H1 (cell line): ENCODE measurements at regions not wholly inside any gene's neighbourhood (a gene's known extent, or its start where the extent isn't known, plus 50 kb on each side); places are given as distances from the start of the nearest gene placed in this dataset.

Experiments used
- CTCF ChIA-PET: fragments of 300-600 bp; sonication (Branson Sonifier 250); formaldehyde crosslinking; loops from one replicate; lab custom pipeline; 2021; ENCODE audit not compliant: partially characterized antibody; lab: Charles Lee
- POLR2A ChIA-PET: fragments of 300-600 bp; sonication (Branson Sonifier 250); formaldehyde crosslinking; loops from one replicate; lab custom pipeline; 2021; ENCODE audit warnings: inconsistent platforms; ENCODE audit not compliant: partially characterized antibody; lab: Charles Lee
- DNase-seq, 2 experiments: peaks; one replicate each; pipeline versions ENCODE4 v3.0.0 to v3.0.0-alpha.2; 2010 to 2022; ENCODE audit warnings: low spot score in 2 of 2, low read depth in 1 of 2, mixed read lengths in 1 of 2
- FAIRE-seq: peaks from 2 replicates; lab custom pipeline; 2011; peaks lifted over from hg19 to GRCh38; lab: Jason Lieb, UNC
- H2AFZ ChIP-seq: 2 replicates; pipeline ENCODE4 v1.8.1; 2012; ENCODE audit warnings: low read length, inconsistent platforms
- H2AK5ac ChIP-seq: 2 replicates; pipeline ENCODE4 v1.6.1; 2013; ENCODE audit warnings: low read depth, low read length
- H2BK120ac ChIP-seq: replicated peaks from 2 replicates; pipeline ENCODE3; 2013; ENCODE audit warnings: low read depth, low read length, inconsistent platforms
- H2BK12ac ChIP-seq: 2 replicates; pipeline ENCODE4 v1.6.1; 2013; ENCODE audit warnings: low read depth, low read length
- H2BK15ac ChIP-seq: 2 replicates; pipeline ENCODE4 v1.6.1; 2013; ENCODE audit warnings: low read length
- H2BK20ac ChIP-seq: 2 replicates; pipeline ENCODE4 v1.6.1; 2013; ENCODE audit warnings: low read length
- H2BK5ac ChIP-seq: 2 replicates; pipeline ENCODE4 v1.6.1; 2013; ENCODE audit warnings: low read depth, low read length
- H3K14ac ChIP-seq: 2 replicates; pipeline ENCODE4 v1.6.1; 2013; ENCODE audit warnings: inconsistent platforms; ENCODE audit not compliant: insufficient read length
- H3K18ac ChIP-seq: 2 replicates; pipeline ENCODE4 v1.6.1; 2013; ENCODE audit warnings: low read length; ENCODE audit errors: extremely low read depth
- H3K23ac ChIP-seq: 2 replicates; pipeline ENCODE4 v1.6.1; 2013; ENCODE audit warnings: inconsistent platforms; ENCODE audit not compliant: insufficient read length
- H3K23me2 ChIP-seq: 2 replicates; pipeline ENCODE4 v1.6.1; 2013; ENCODE audit warnings: low read depth, low read length
- H3K27ac ChIP-seq: 2 replicates; pipeline ENCODE4 v1.6.1; 2011; ENCODE audit warnings: low read depth, low read length, inconsistent platforms
- H3K27me3 ChIP-seq, 4 experiments: replicated peaks in 1 of 4; 1 replicate in 1 of 4; 2 replicates in 3 of 4; pipeline versions ENCODE4 v1.6.1 to v1.8.1; 2011 to 2013; ENCODE audit warnings: low read length in 3 of 4, mild to moderate bottlenecking in 3 of 4, inconsistent platforms in 2 of 4, mixed read lengths in 2 of 4, moderate library complexity in 1 of 4; ENCODE audit not compliant: control insufficient read depth in 3 of 4, insufficient read depth in 3 of 4; ENCODE audit errors: extremely low read depth in 1 of 4
- H3K36me3 ChIP-seq, 4 experiments: 2 replicates each; pipeline versions ENCODE4 v1.6.1 to v1.8.1; 2011 to 2013; ENCODE audit warnings: mild to moderate bottlenecking in 4 of 4, low read length in 3 of 4, moderate library complexity in 2 of 4, control low read depth in 1 of 4, inconsistent platforms in 1 of 4; ENCODE audit not compliant: insufficient read depth in 4 of 4, control insufficient read depth in 2 of 4
- H3K4ac ChIP-seq: replicated peaks from 2 replicates; pipeline ENCODE3; 2013; ENCODE audit warnings: low read length, low read depth, mixed read lengths, inconsistent platforms; ENCODE audit not compliant: insufficient read length
- H3K4me1 ChIP-seq, 4 experiments: replicated peaks in 1 of 4; 1 replicate in 1 of 4; 2 replicates in 3 of 4; pipeline versions ENCODE4 v1.6.1 to v1.8.1; 2011 to 2013; ENCODE audit warnings: low read length in 3 of 4, inconsistent platforms in 2 of 4, mixed read lengths in 1 of 4; ENCODE audit not compliant: insufficient read depth in 4 of 4, control insufficient read depth in 3 of 4
- H3K4me2 ChIP-seq, 2 experiments: 2 replicates each; pipeline versions ENCODE4 v1.6.1 to v1.8.1; 2011 to 2013; ENCODE audit warnings: low read depth in 2 of 2, low read length in 2 of 2, control low read depth in 1 of 2, inconsistent platforms in 1 of 2, mild to moderate bottlenecking in 1 of 2; ENCODE audit not compliant: insufficient read depth in 1 of 2
- H3K4me3 ChIP-seq, 4 experiments: fragments of 200-600, 300-600 bp in 1 of 4; sonication (generic), shearing (Covaris generic), sonication (Bioruptor Twin) in 1 of 4; 2 replicates each; pipeline versions ENCODE4 v1.5.1 to v1.8.1; 2011 to 2016; ENCODE audit warnings: low read length in 4 of 4, low read depth in 3 of 4, control low read depth in 2 of 4, inconsistent platforms in 2 of 4, mild to moderate bottlenecking in 2 of 4, mixed read lengths in 1 of 4, moderate library complexity in 1 of 4; ENCODE audit not compliant: insufficient read depth in 2 of 4; ENCODE audit errors: extremely low read depth in 1 of 4
- H3K56ac ChIP-seq: replicated peaks from 2 replicates; pipeline ENCODE3; 2013; ENCODE audit warnings: low read depth, mild to moderate bottlenecking, mixed read lengths, low read length, inconsistent platforms; ENCODE audit not compliant: insufficient read length
- H3K79me1 ChIP-seq: 2 replicates; pipeline ENCODE4 v1.6.1; 2013; ENCODE audit warnings: low read depth, low read length, control low read depth
- H3K79me2 ChIP-seq, 2 experiments: 2 replicates each; pipeline versions ENCODE4 v1.6.1 to v1.8.1; 2012 to 2013; ENCODE audit warnings: low read length in 2 of 2, mild to moderate bottlenecking in 2 of 2, inconsistent platforms in 1 of 2; ENCODE audit not compliant: insufficient read depth in 2 of 2, control insufficient read depth in 1 of 2
- H3K9ac ChIP-seq, 4 experiments: replicated peaks in 1 of 4; 1 replicate in 1 of 4; 2 replicates in 3 of 4; pipeline versions ENCODE4 v1.6.1 to v1.8.1; 2011 to 2013; ENCODE audit warnings: low read depth in 3 of 4, low read length in 3 of 4, control low read depth in 2 of 4, mild to moderate bottlenecking in 2 of 4, moderate library complexity in 2 of 4, inconsistent platforms in 1 of 4; ENCODE audit errors: extremely low read depth in 1 of 4
- H3K9me3 ChIP-seq, 2 experiments: 2 replicates each; pipeline versions ENCODE4 v1.6.1 to v1.8.1; 2012 to 2013; ENCODE audit warnings: mild to moderate bottlenecking in 2 of 2, moderate library complexity in 2 of 2, control low read depth in 1 of 2, inconsistent platforms in 1 of 2, low read depth in 1 of 2, low read length in 1 of 2, mixed read lengths in 1 of 2; ENCODE audit not compliant: insufficient read depth in 2 of 2
- H4K20me1 ChIP-seq, 2 experiments: replicated peaks in 1 of 2; 2 replicates each; pipeline versions ENCODE3 to v1.8.1; 2011 to 2013; ENCODE audit warnings: inconsistent platforms in 2 of 2, low read length in 2 of 2, mild to moderate bottlenecking in 1 of 2; ENCODE audit not compliant: insufficient read depth in 2 of 2, control insufficient read depth in 1 of 2
- H4K5ac ChIP-seq: 2 replicates; pipeline ENCODE4 v1.6.1; 2013; ENCODE audit warnings: low read length, low read depth, mixed read lengths, inconsistent platforms; ENCODE audit not compliant: insufficient read length
- H4K8ac ChIP-seq: 2 replicates; pipeline ENCODE4 v1.8.0; 2013; ENCODE audit warnings: mild to moderate bottlenecking, moderate library complexity, low read length, inconsistent platforms; ENCODE audit not compliant: insufficient read depth; ENCODE audit errors: extremely low read depth
- H4K91ac ChIP-seq: replicated peaks from 2 replicates; pipeline ENCODE3; 2013; ENCODE audit warnings: low read length, mixed read lengths, inconsistent platforms; ENCODE audit not compliant: insufficient read length
- CHD1 ChIP-seq: IDR thresholded peaks from 2 replicates; pipeline ENCODE4 v1.6.1; 2012; ENCODE audit warnings: low read depth, low read length, improper control_type of control experiment
- CREB1 ChIP-seq: IDR thresholded peaks from 2 replicates; pipeline ENCODE4 v1.6.1; 2012; ENCODE audit warnings: inconsistent platforms
- CTBP2 ChIP-seq: IDR thresholded peaks from 2 replicates; pipeline ENCODE4 v1.7.0; 2011; ENCODE audit warnings: borderline replicate concordance, mild to moderate bottlenecking, moderate library complexity, mixed read lengths, low read length; ENCODE audit not compliant: insufficient read depth, insufficient read length
- CTCF ChIP-seq, 3 experiments: IDR thresholded peaks; 1 replicate in 2 of 3; 2 replicates in 1 of 3; pipeline versions ENCODE4 v1.5.1 to v1.6.1; 2011; ENCODE audit warnings: low read length in 3 of 3, mild to moderate bottlenecking in 3 of 3, inconsistent platforms in 2 of 3, low read depth in 1 of 3, moderate library complexity in 1 of 3; ENCODE audit not compliant: insufficient read depth in 1 of 3; ENCODE audit errors: control extremely low read depth in 1 of 3
- EGR1 ChIP-seq: IDR thresholded peaks from 2 replicates; pipeline ENCODE4 v1.6.1; 2011; ENCODE audit warnings: low read depth, low read length, borderline replicate concordance
- RAD21 ChIP-seq, 2 experiments: IDR thresholded peaks in 1 of 2; conservative IDR thresholded peaks in 1 of 2; 2 replicates each; pipeline ENCODE4 v1.6.1; 2011; ENCODE audit warnings: low read depth in 2 of 2, low read length in 2 of 2, improper control_type of control experiment in 1 of 2, inconsistent platforms in 1 of 2, mild to moderate bottlenecking in 1 of 2, moderate library complexity in 1 of 2
- RBBP5 ChIP-seq: IDR thresholded peaks from 2 replicates; pipeline ENCODE4 v1.7.1; 2012; ENCODE audit warnings: low read depth, mild to moderate bottlenecking, inconsistent platforms, low read length, moderate library complexity, borderline replicate concordance
- RFX5 ChIP-seq: IDR thresholded peaks from 2 replicates; pipeline ENCODE4 v1.6.1; 2011; ENCODE audit warnings: low read depth, low read length, improper control_type of control experiment, borderline replicate concordance
- SIN3A ChIP-seq, 2 experiments: IDR thresholded peaks in 1 of 2; conservative IDR thresholded peaks in 1 of 2; 2 replicates each; pipeline ENCODE4 v1.6.1; 2011 to 2012; ENCODE audit warnings: low read length in 2 of 2, improper control_type of control experiment in 1 of 2, low read depth in 1 of 2, mild to moderate bottlenecking in 1 of 2
- SP1 ChIP-seq: IDR thresholded peaks from 2 replicates; pipeline ENCODE4 v1.6.1; 2011; ENCODE audit warnings: low read depth, low read length
- SP4 ChIP-seq: IDR thresholded peaks from 2 replicates; pipeline ENCODE4 v1.6.1; 2012; ENCODE audit warnings: low read length, inconsistent platforms
- TBP ChIP-seq: IDR thresholded peaks from 2 replicates; pipeline ENCODE4 v1.6.1; 2011; ENCODE audit warnings: low read depth, low read length, improper control_type of control experiment
- WGBS, 2 experiments: shearing (Covaris generic) in 1 of 2; methylation state at CpG; one replicate each; pipeline versions ENCODE4 v1.1.6 to v1.1.7; 2013 to 2015; ENCODE audit warnings: low lambda C conversion rate in 2 of 2, mixed read lengths in 2 of 2, inconsistent platforms in 1 of 2, low coverage in 1 of 2, missing lambda C conversion rate in 1 of 2; ENCODE audit not compliant: insufficient replicate concordance in 2 of 2, insufficient coverage in 1 of 2, insufficient read length in 1 of 2; ENCODE audit errors: extremely low coverage in 1 of 2, missing lambda C conversion rate in 1 of 2; 5-methylcytosine and 5-hydroxymethylcytosine counted together

GRCh38 chr5:68444833-68445232 is 229.3 kb downstream of the PIK3R1 start:
- FAIRE-seq (no peak), DNase-seq (no peak)
- H3K23ac ChIP-seq = no peak overlapping the region
- no peaks in the 10 kb centered on the region for H3K79me2 ChIP-seq
- H3K27ac ChIP-seq = no peak overlapping the region
- no peak overlapping the region for H3K9ac ChIP-seq
- no peak overlapping the region for H2BK120ac ChIP-seq
- no peak overlapping the region for H3K4me3 ChIP-seq
- H3K27me3 ChIP-seq = no peaks in the 10 kb centered on the region
- no peaks in the 10 kb centered on the region for H4K20me1 ChIP-seq
- no peak overlapping the region for H4K8ac ChIP-seq
- POLR2A ChIA-PET = no interaction called here
- no peaks in the 10 kb centered on the region for H3K36me3 ChIP-seq
- H2AFZ ChIP-seq = no peak overlapping the region
- no peak overlapping the region for H2AK5ac ChIP-seq
- peaks cover 0 to 3% (median 0%) of the 10 kb centered on the region in 4 experiments; a peak in 1 of 7 replicates for H3K4me1 ChIP-seq
- no peak overlapping the region for H2BK5ac ChIP-seq
- CTCF ChIA-PET = interaction anchor here (1.3 kb wide), 1 partner anchor 17 kb away, joined by 4 read pairs; no protein-coding TSS in a partner anchor
- no peak overlapping the region for H3K18ac ChIP-seq
- H3K4ac ChIP-seq = no peak overlapping the region
- H3K23me2 ChIP-seq = no peaks in the 10 kb centered on the region
- H3K79me1 ChIP-seq = no peaks in the 10 kb centered on the region
- no peak overlapping the region for H2BK15ac ChIP-seq
- no peak overlapping the region for H2BK20ac ChIP-seq
- H2BK12ac ChIP-seq = no peak overlapping the region
- WGBS, 2 experiments = 87% methylated on average over 5 of the region's 5 CpGs; no CpG with 5 or more reads in 1 of the 2 experiments
- H4K5ac ChIP-seq = no peak overlapping the region
- H3K14ac ChIP-seq = no peak overlapping the region
- H4K91ac ChIP-seq = no peak overlapping the region
- no peak overlapping the region for H3K4me2 ChIP-seq
- no peaks in the 10 kb centered on the region for H3K9me3 ChIP-seq
- no peak overlapping the region for H3K56ac ChIP-seq
- no peak for TF ChIP-seq RAD21 (IDR thresholded peaks at IDR 0.05 in 1 of 2, conservative IDR thresholded peaks at IDR 0.05 in 1 of 2; ENCODE audit: low read depth in 2 of 2, low read length in 2 of 2)
- TF ChIP-seq CTBP2 = no peak
- TF ChIP-seq CHD1 = no peak
- TF ChIP-seq CTCF (IDR thresholded peaks at IDR 0.05; ENCODE audit: control extremely low read depth in 1 of 3, insufficient read depth in 1 of 3, low read depth in 1 of 3, low read length in 3 of 3) = no peak
- TF ChIP-seq SP4 = no peak
- TF ChIP-seq RBBP5 = no peak
- no peak for TF ChIP-seq SIN3A (conservative IDR thresholded peaks at IDR 0.05 in 1 of 2, IDR thresholded peaks at IDR 0.05 in 1 of 2; ENCODE audit: low read depth in 1 of 2, low read length in 2 of 2)
- no peak for TF ChIP-seq TBP
- TF ChIP-seq RFX5 = no peak
- TF ChIP-seq SP1 = no peak
- no peak for TF ChIP-seq CREB1
- TF ChIP-seq EGR1 = no peak
